GM12878 (cell line): ENCODE measurements at regions not wholly inside any gene's neighbourhood (a gene's known extent, or its start where the extent isn't known, plus 50 kb on each side); places are given as distances from the start of the nearest gene placed in this dataset.

Experiments used
- ATAC-seq: fragments of 200-7000 bp; cut with Tn5 transposase; 3 replicates; pipeline ENCODE4 v1.9.1; 2020; ENCODE audit warnings: mild to moderate bottlenecking, moderate library complexity
- BruUV-seq: library from RNA; stranded (reverse); fragments of 400-500 nt; replicated peaks from 2 replicates; lab custom pipeline; 2021; lab: Mats Ljungman, UMichigan
- CTCF ChIA-PET: fragments of 300-600 bp; sonication (Branson Sonifier 250); formaldehyde crosslinking; extraction: SDS; loops from one replicate; lab custom pipeline; 2021; ENCODE audit warnings: inconsistent platforms; lab: Yijun Ruan, JAX
- POLR2A ChIA-PET: fragments of 350-600 bp; formaldehyde crosslinking; extraction: SDS; loops from one replicate; lab custom pipeline; 2021; ENCODE audit warnings: inconsistent platforms; lab: Charles Lee
- RAD21 ChIA-PET: fragments of 300-600 bp; sonication (Branson Sonifier 250); formaldehyde crosslinking; loops from one replicate; lab custom pipeline; 2023; ENCODE audit warnings: antibody characterized with exemption; ENCODE audit not compliant: unreplicated experiment; lab: Charles Lee
- SMC1A ChIA-PET: fragments of 300-600 bp; sonication (Branson Sonifier 250); formaldehyde crosslinking; loops from one replicate; lab custom pipeline; 2023; ENCODE audit not compliant: unreplicated experiment, uncharacterized antibody; lab: Charles Lee
- DNase-seq: peaks from one replicate; pipeline ENCODE4 v3.0.0-alpha.2; 2011; ENCODE audit warnings: low read depth, low spot score
- FAIRE-seq: peaks from 3 replicates; lab custom pipeline; 2011; peaks lifted over from hg19 to GRCh38; lab: Jason Lieb, UNC
- H2AFZ ChIP-seq: 2 replicates; pipeline ENCODE4 v1.6.0; 2011; ENCODE audit warnings: low read depth, low read length, control low read depth; ENCODE audit not compliant: control insufficient read depth
- H3K27ac ChIP-seq: 2 replicates; pipeline ENCODE4 v1.5.1; 2011; ENCODE audit warnings: control low read depth; ENCODE audit not compliant: control insufficient read depth, insufficient read depth
- H3K27me3 ChIP-seq, 2 experiments: replicated peaks in 1 of 2; 2 replicates each; pipeline versions ENCODE4 v1.6.0 to v1.6.1; 2011; ENCODE audit warnings: low read length in 1 of 2; ENCODE audit not compliant: control insufficient read depth in 2 of 2, insufficient read depth in 2 of 2
- H3K36me3 ChIP-seq, 2 experiments: 2 replicates each; pipeline ENCODE4 v1.5.1; 2011; ENCODE audit warnings: low read length in 1 of 2; ENCODE audit not compliant: control insufficient read depth in 2 of 2, insufficient read depth in 2 of 2
- H3K4me1 ChIP-seq: 2 replicates; pipeline ENCODE4 v1.6.1; 2011; ENCODE audit warnings: mild to moderate bottlenecking, low read length, moderate library complexity, mixed read lengths; ENCODE audit not compliant: control insufficient read depth, insufficient read depth
- H3K4me2 ChIP-seq: 2 replicates; pipeline ENCODE4 v1.6.0; 2011; ENCODE audit warnings: control low read depth; ENCODE audit not compliant: control insufficient read depth, insufficient read depth
- H3K4me3 ChIP-seq: fragments of 200-600 bp; sonication (generic); 2 replicates; pipeline ENCODE4 v1.5.1; 2016
- H3K79me2 ChIP-seq: 2 replicates; pipeline ENCODE4 v1.6.0; 2011; ENCODE audit warnings: low read length; ENCODE audit not compliant: control insufficient read depth, insufficient read depth
- H3K9ac ChIP-seq: 2 replicates; pipeline ENCODE4 v1.8.0; 2011; ENCODE audit warnings: low read length, control low read depth, mixed read lengths; ENCODE audit not compliant: control insufficient read depth, insufficient read depth
- H3K9me3 ChIP-seq: replicated peaks from 3 replicates; pipeline ENCODE4 v1.5.1; 2011; ENCODE audit warnings: mild to moderate bottlenecking, low read length; ENCODE audit not compliant: control insufficient read depth, insufficient read depth
- H4K20me1 ChIP-seq: 2 replicates; pipeline ENCODE4 v1.6.0; 2011; ENCODE audit not compliant: control insufficient read depth, insufficient read depth
- BRCA1 ChIP-seq: IDR thresholded peaks from 2 replicates; pipeline ENCODE4 v1.6.1; 2011; ENCODE audit warnings: low read depth, low read length, improper control_type of control experiment
- EED ChIP-seq: sonication (generic); IDR thresholded peaks from 2 replicates; pipeline ENCODE4 v1.6.1; 2016; ENCODE audit warnings: antibody characterized with exemption, low read depth
- LARP7 ChIP-seq: fragments of 450-650 bp; IDR thresholded peaks from 2 replicates; pipeline ENCODE4 v1.6.1; 2017; ENCODE audit warnings: mild to moderate bottlenecking
- MEF2B ChIP-seq: fragments of 450-650 bp; IDR thresholded peaks from 2 replicates; pipeline ENCODE4 v1.6.1; 2018; ENCODE audit warnings: mild to moderate bottlenecking, moderate library complexity; ENCODE audit not compliant: partially characterized antibody, poor library complexity, severe bottlenecking
- PRDM15 ChIP-seq: fragments of 450-650 bp; formaldehyde crosslinking; IDR thresholded peaks from 2 replicates; pipeline ENCODE4 v1.4.0; 2020; ENCODE audit warnings: mild to moderate bottlenecking, moderate library complexity
- USF1 ChIP-seq: IDR thresholded peaks from 2 replicates; pipeline ENCODE4 v1.6.1; 2011; ENCODE audit warnings: borderline replicate concordance, low read depth, mild to moderate bottlenecking, moderate library complexity, mixed read lengths, low read length; ENCODE audit not compliant: insufficient read depth; ENCODE audit errors: extremely low read length
- YY1 ChIP-seq: IDR thresholded peaks from 2 replicates; pipeline ENCODE4 v1.6.1; 2011; ENCODE audit warnings: low read depth, mild to moderate bottlenecking, low read length
- ZBED1 ChIP-seq: IDR thresholded peaks from 2 replicates; pipeline ENCODE4 v1.6.1; 2016; ENCODE audit warnings: borderline replicate concordance
- WGBS: methylation state at CpG from one replicate; pipeline ENCODE4 v1.1.6; 2016; ENCODE audit warnings: low lambda C conversion rate; ENCODE audit not compliant: insufficient replicate concordance, insufficient coverage; ENCODE audit errors: missing lambda C conversion rate; 5-methylcytosine and 5-hydroxymethylcytosine counted together
- in situ Hi-C: fragments of 300-500 bp; cut with MboI; formaldehyde crosslinking; loops from 9 replicates; pipeline ENCODE4 v1.14.3; 2018; ENCODE audit warnings: mixed read lengths
- intact Hi-C: fragments of 100-400 bp; cut with micrococcal nuclease; formaldehyde crosslinking; loops from one replicate; pipeline ENCODE4 v1.14.2; 2022; ENCODE audit not compliant: unreplicated experiment

- ATAC-seq (no peak), FAIRE-seq (no peak), DNase-seq (no peak)
- Histone ChIP-seq H3K36me3 (no peaks in the 10 kb centered on the region), H3K27me3 (no peaks in the 10 kb centered on the region), H3K79me2 (no peaks in the 10 kb centered on the region), H3K4me1 (peaks cover 3% of the 10 kb centered on the region; the same call in 1 of the 2 replicates), H3K4me3 (no peak overlapping the region), H3K9ac (no peak overlapping the region), H2AFZ (no peak overlapping the region), H3K27ac (no peak overlapping the region), H4K20me1 (no peaks in the 10 kb centered on the region), H3K9me3 (no peaks in the 10 kb centered on the region), H3K4me2 (no peak overlapping the region)
- ChIA-PET CTCF (interaction anchor here (0.6 to 4.2 kb wide), 5 partner anchors 196 to 1895 kb away, joined by 3 to 42 read pairs (median 21); no protein-coding TSS in a partner anchor), SMC1A (no interaction called here), POLR2A (no interaction called here), RAD21 (no interaction called here)
- no TSS peak for BruUV-seq
- TF ChIP-seq EED: no peak
- TF ChIP-seq YY1: no peak
- TF ChIP-seq USF1: no peak
- TF ChIP-seq MEF2B: no peak
- TF ChIP-seq BRCA1: no peak
- TF ChIP-seq ZBED1: no peak
- no peak for TF ChIP-seq LARP7
- TF ChIP-seq PRDM15 (CRISPR knock-in tag): no peak
- in situ Hi-C loops: no loop called here
- intact Hi-C loops: loop anchor here (2.0 kb wide), 1 partner anchor 1895 kb away; no protein-coding TSS in a partner anchor
- WGBS: 20% methylated on average over 1 of the region's 1 CpG
These were observed 249.0 kb downstream of the LTN1 start for GRCh38 chr21:28743723-28744122.
